Posterior vena cava (tissue), 2 donors: ENCODE measurements at regions not wholly inside any gene's neighbourhood (a gene's known extent, or its start where the extent isn't known, plus 50 kb on each side); places are given as distances from the start of the nearest gene placed in this dataset.
"Not testable (repeated sequence)": the region's sequence is repeated elsewhere in the genome, so short reads cannot be mapped to it uniquely, and the experiment has no call there.

Experiments
- DNase-seq: peaks from one replicate; pipeline ENCODE4 v3.0.0-alpha.2; 2020; ENCODE audit warnings: low spot score
- intact Hi-C, 2 donors: fragments of 100-400 bp; cut with DNase I; formaldehyde crosslinking; loops; one replicate each; pipeline versions ENCODE4 v1.14.1 to v1.14.2; 2022 to 2023
- donor health status: DM: yes; HTN: yes; CAD: no.
- donor health status: DM: yes; HTN: yes; CAD: no.

GRCh38 chrX:45614853-45615252 is 414.2 kb upstream of the DIPK2B start:
- intact Hi-C loops: no loop called here

DNA sequence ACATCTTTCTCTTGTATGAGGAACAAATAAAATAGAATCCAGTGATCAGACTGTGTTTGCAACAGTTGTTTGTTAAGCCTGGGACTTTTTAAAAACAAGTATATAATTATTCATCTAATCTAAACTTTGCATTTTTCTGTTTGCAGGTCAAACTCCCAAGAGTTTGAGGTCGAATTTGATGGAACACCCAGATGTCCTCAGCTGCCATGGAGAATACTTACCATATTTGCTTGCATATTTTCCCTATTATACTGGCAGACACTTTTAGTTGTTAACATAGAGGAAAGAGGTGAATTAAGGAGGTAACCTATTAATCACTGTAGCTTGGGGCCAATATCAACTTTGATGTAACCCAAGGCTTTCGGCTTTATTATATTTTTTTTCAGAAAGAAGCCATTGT is 401.5 kb upstream of the DIPK2B start:
- intact Hi-C loops: no loop called here
- no peak for DNase-seq

More at GRCh38 chrX:45614853-45615252, 414.2 kb upstream of the DIPK2B start:
- no peak for DNase-seq

- intact Hi-C loops: no loop called here
These were observed 400.4 kb upstream of the DIPK2B start for GRCh38 chrX:45601052-45601451.

GRCh38 chrX:45598861-45599260 is 398.2 kb upstream of the DIPK2B start:
- intact Hi-C loops: no loop called here
- no peak for DNase-seq

More at GRCh38 chrX:45601052-45601451, 400.4 kb upstream of the DIPK2B start:
- no peak for DNase-seq

DNA sequence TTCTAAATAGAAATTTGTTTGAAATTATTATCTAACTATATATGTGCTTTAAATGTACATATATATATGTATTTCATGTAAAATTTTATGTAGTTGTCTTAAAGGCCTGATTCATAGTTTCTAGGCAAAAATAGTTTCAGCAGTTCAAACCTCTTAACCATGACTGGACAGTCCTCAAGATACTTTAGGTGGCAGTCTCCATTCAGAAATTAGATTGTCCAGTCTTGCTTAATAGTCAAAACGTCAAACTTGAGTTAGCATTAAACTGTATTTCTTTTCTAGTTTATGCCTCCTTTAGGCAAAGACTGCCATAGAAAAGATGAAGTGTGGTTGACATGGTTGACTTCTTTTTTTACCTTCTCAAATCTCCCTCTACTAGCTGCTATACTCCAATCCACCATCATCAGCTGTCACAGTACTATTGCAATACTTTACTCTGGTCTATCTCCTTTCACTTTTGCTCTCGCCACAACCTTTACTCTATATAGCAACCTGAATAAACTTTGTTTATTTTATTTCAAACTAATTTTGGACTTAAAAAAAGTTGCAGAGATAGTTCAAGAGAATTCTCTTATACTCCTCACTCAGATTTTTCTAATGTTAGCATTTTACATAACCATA is 395.6 kb upstream of the DIPK2B start:
- intact Hi-C loops: no loop called here
- no peak for DNase-seq

GRCh38 chrX:45592101-45592500 is 391.4 kb upstream of the DIPK2B start:
- no peak for DNase-seq
- intact Hi-C loops: no loop called here

DNA sequence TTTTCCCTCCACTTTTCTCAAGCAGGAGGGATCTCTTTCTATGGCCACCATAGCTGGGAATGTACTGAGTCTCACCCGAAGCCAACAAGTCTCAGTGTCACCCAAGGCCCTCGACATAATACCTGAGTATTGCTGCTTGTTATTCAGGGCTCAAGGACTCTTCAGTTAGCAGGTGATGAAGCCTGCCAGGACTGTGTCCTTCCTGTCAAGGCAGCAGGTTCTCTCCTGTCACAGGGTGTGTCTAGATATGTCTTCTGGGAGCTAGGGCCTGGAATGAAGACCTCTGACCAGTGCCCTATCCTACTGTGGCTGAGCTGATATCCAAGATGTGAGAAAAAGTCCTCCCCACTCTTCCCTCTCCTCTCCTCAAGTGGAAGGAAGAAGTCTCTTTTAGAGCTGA is 391.0 kb upstream of the DIPK2B start:
- intact Hi-C loops: no loop called here
- no peak for DNase-seq

GRCh38 chrX:45584717-45585116 is 384.0 kb upstream of the DIPK2B start:
- DNase-seq: no peak
- intact Hi-C loops: no loop called here

DNA sequence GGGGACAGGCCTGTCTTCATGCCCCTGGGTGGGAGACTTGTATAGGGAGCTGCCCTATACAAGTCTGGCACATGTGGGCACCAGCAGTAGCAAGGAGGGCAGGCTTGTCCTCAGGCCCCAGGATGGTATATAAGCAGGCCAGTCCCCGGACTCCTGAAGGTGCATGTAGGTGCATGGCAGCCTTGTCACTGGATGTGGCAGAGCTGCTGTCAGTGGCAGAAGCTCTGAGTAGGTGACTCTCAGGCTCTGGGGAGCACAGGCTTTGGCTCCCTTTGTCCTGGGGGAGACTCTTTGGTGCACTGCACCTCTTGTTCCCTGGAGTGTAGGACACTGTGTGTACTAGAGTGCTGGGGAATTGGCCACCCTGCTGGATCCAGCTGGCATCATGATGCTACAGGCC is 376.7 kb upstream of the DIPK2B start:
- intact Hi-C loops: no loop called here
- DNase-seq: peak; percentile 56

DNA sequence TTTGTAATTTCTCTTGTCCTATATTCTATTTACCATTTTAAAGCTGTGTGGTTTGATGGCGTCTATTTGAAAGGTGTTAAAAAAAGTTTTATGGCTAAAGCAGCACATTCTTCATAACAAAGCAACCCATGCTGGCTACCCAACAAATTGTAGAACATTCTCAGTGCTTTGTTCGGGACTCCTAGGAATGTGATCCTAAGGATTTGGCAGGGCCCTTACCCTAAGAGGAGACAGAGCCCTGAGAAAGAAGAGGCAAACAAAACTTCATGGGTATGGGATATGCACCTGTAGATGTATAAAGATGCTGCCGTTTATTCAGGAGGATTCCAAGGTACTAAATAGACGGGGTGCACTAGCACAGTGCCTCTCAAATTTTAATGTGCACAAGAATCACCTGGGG is 370.8 kb upstream of the DIPK2B start:
- intact Hi-C loops: no loop called here
- DNase-seq: no peak

DNA sequence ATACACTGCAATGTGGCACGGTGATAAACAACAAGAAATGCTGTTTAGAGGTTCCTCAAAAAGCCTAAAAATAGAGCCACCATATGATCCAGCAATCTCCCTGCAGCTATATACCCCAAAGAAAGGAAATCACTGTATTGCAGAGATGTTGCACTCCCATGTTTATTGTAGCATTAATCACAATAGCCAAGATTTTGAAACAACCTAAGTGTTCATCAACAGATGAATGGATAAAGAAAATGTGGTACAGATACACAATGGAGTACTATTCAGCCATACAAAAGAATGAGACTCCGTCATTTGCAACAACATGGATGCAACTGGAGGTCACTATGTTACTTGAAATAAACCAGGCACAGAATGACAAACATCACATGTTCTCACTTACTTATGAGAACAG is 365.8 kb upstream of the DIPK2B start:
- no peak for DNase-seq
- intact Hi-C loops: no loop called here

DNA sequence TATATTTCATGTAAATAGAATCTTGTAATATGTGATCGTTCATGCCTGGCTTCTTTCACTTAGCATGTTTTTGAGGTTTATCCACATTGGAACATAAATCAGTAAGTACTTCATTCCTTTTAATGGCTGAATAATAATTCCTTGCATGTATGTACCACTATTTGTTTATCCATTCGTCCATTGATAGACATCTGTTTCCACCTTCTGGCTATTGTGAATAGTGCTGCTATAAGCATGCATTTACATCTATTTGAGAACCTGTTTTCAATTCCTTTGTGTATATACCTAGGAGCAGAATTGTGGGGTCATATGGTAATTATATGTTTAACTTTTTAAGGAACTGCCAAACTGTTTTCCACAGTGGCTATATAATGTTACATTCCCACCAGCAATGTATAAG is 356.7 kb upstream of the DIPK2B start:
- intact Hi-C loops: no loop called here
- DNase-seq: no peak

DNA sequence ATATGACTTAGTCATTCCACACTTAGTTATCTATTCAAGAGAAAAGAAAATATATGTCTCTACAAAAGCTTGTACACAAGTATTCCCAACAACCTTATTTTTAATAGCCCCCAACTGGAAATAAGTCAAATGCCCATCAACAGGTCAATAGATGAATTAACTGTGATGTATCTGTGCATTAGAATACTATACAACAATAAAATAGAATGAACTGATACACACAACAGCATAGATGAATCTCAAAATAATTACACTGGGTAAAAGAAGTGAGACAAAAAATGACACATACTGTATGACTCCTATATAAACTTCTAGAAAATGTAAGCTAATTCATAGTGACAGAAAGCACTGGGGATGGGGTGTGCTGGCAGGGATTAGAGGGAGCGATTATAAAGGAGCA is 354.1 kb upstream of the DIPK2B start:
- no peak for DNase-seq
- intact Hi-C loops: no loop called here

DNA sequence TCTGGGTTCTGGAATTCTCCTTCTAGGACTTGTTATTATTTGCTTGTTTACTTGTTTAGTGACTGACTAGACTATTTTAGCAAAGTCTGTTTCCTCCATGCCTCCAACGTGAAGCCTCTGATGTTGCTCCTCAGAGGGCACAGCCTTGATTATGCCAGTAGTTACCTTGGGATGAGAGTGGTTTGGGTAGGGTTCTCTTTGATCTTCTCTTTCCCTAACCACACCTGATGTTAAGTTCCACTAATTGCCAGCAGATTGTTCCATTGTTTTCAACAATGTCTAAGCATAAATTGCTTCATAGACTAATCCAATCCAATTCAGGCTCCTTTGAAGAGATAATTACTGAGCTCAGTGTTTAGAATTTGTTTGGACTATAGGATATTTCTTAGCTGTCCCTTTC is 352.7 kb upstream of the DIPK2B start:
- intact Hi-C loops: no loop called here
- DNase-seq: no peak

DNA sequence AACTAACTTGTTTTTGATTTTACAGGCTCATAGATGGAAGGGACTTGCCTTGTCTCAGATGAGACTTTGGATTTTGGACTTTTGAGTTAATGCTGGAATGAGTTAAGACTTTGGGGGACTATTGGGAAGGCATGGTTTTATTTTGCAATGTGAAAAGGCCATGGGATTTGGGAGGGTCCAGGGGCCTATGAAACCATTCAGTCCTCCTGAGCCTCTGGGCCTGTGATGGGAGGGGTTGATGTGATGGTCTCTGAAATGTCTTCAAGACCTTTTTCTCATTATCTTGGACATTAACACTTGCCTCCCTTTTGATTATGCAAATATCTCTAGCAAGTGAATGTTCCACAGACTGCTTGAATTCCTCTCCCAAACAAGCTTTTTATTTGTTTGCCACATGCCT is 346.0 kb upstream of the DIPK2B start:
- DNase-seq, intact Hi-C loops: not testable (repeated sequence)

DNA sequence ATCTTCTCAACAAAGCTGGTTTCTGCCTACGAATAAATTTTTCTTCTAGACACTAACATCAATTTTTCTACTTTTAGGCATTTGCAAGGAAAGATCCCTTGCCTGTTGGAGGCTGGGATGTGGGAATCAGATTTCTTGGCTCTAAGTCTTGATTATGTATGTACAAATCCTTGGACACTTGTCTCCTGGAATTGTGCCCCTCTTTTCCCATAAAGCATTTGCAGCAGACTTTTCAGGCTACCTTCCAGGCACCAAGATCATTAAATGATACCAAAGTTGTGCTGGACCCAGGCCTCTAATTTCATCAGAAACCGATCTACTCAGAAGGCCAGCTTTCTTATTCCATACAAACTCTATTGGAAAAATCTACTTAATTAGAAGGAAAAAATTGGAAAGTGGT is 339.5 kb upstream of the DIPK2B start:
- intact Hi-C loops: no loop called here

GRCh38 chrX:45537936-45538335 is 337.3 kb upstream of the DIPK2B start:
- DNase-seq: no peak
- intact Hi-C loops: no loop called here

More for the DNA sequence above, 339.5 kb upstream of the DIPK2B start:
- DNase-seq: no peak

GRCh38 chrX:45527834-45528233 is 327.2 kb upstream of the DIPK2B start:
- intact Hi-C loops: no loop called here
- DNase-seq: no peak

DNA sequence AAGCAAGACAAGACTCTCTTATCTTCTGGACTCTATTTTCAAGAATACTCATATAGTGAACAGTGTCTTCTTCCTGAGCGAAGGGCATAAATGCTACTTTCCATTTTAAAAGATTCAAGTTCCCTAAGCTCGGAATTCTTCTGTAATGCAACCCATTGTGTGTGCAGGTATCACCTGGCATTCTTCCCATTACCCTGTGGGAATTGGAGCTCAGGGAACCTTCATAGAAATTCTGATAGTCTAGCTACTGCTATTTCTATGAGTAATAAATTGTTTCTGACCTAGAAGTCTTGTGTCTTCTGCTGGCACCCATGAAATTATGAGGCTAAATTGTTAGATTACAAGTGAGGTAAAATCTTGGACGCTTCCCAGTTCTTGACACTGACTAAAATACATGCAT is 324.1 kb upstream of the DIPK2B start:
- intact Hi-C loops: no loop called here
- no peak for DNase-seq

- no peak for DNase-seq
- intact Hi-C loops: no loop called here
These were observed 323.6 kb upstream of the DIPK2B start for GRCh38 chrX:45524296-45524695.

- DNase-seq: no peak
- intact Hi-C loops: loop anchor here in 1 of 2 donors (10.0 kb wide), 2 partner anchors 194 to 266 kb away; no protein-coding TSS in a partner anchor
These were observed 317.9 kb upstream of the DIPK2B start for GRCh38 chrX:45518552-45518951.
